Stomach (tissue), 8 donors: ENCODE measurements at regions not wholly inside any gene's neighbourhood (a gene's known extent, or its start where the extent isn't known, plus 50 kb on each side); places are given as distances from the start of the nearest gene placed in this dataset.

ENCODE experiments used
- DNase-seq, 2 donors: peaks; one replicate each; pipeline versions ENCODE4 v3.0.0 to v3.0.0-alpha.2; 2013 to 2019
- H3K27ac ChIP-seq, 5 donors: fragments of 200-600 bp in 4 of 5; sonication (generic) in 4 of 5; one replicate each; pipeline ENCODE4 v1.5.1; 2013 to 2019; ENCODE audit warnings: mild to moderate bottlenecking in 1 of 5, moderate library complexity in 1 of 5
- H3K27me3 ChIP-seq, 3 donors: fragments of 200-600 bp; sonication (generic); one replicate each; pipeline ENCODE4 v1.5.1; 2017 to 2019; ENCODE audit warnings: mixed run types in 1 of 3
- H3K36me3 ChIP-seq, 4 donors: fragments of 200-600 bp; sonication (generic); 1 replicate in 3 of 4; 2 replicates in 1 of 4; pipeline ENCODE4 v1.5.1; 2016 to 2019
- H3K4me1 ChIP-seq, 4 donors: fragments of 200-600 bp; sonication (generic); one replicate each; pipeline ENCODE4 v1.5.1; 2016 to 2019
- H3K4me3 ChIP-seq, 4 donors: fragments of 200-600 bp; sonication (generic) in 3 of 4; one replicate each; pipeline ENCODE4 v1.5.1; 2016 to 2019; ENCODE audit warnings: mild to moderate bottlenecking in 1 of 4
- H3K9me3 ChIP-seq, 4 donors: fragments of 200-600 bp; sonication (generic); one replicate each; pipeline ENCODE4 v1.5.1; 2016 to 2019
- EP300 ChIP-seq: sonication (generic); formaldehyde crosslinking; IDR thresholded peaks from one replicate; pipeline ENCODE4 v1.6.1; 2017; ENCODE audit warnings: antibody characterized with exemption
- POLR2A ChIP-seq, 4 donors: fragments of 450-650 bp; IDR thresholded peaks; one replicate each; pipeline ENCODE4 v1.6.1; 2016; ENCODE audit warnings: antibody characterized with exemption in 4 of 4, control low read depth in 2 of 4, mild to moderate bottlenecking in 1 of 4, moderate library complexity in 1 of 4
- POLR2AphosphoS5 ChIP-seq, 3 donors: sonication (generic); formaldehyde crosslinking; IDR thresholded peaks; one replicate each; pipeline ENCODE4 v1.6.1; 2016; ENCODE audit warnings: antibody characterized with exemption in 3 of 3
- WGBS, 5 donors: extraction: QIAGEN DNeasy Blood & Tissue Kit in 3 of 5; methylation state at CpG; one replicate each; pipeline versions ENCODE4 v1.1.5 to v1.1.7; 2013 to 2018; 5-methylcytosine and 5-hydroxymethylcytosine counted together
- intact Hi-C: fragments of 100-400 bp; cut with DNase I; formaldehyde crosslinking; loops from one replicate; pipeline ENCODE4 v1.15.1; 2023; ENCODE audit warnings: low total_unique reads
- TF ChIP-seq, protein P1 (sequence below), 7 experiments: fragments of 450-650 bp in 4 of 7; fragments of 200-600 bp in 3 of 7; sonication (generic) in 3 of 7; IDR thresholded peaks; one replicate each; pipeline ENCODE4 v1.5.1; 2016 to 2019; ENCODE audit warnings: antibody characterized with exemption in 7 of 7, control low read depth in 2 of 7, mild to moderate bottlenecking in 1 of 7
- donor health status: healthy with polysubstance abuse.
- donor health status: Bipolar disorder and iron deficiency.
- donor health status: healthy.

GRCh38 chr10:4635388-4635787 lies 190.6 kb upstream of the AKR1E2 start:
- Histone ChIP-seq H3K4me3 (no peak overlapping the region), H3K9me3 (no peaks in the 10 kb centered on the region), H3K27ac (no peak overlapping the region), H3K36me3 (no peaks in the 10 kb centered on the region), H3K27me3 (no peaks in the 10 kb centered on the region), H3K4me1 (no peaks in the 10 kb centered on the region)
- intact Hi-C loops, result no loop called here
- DNase-seq, result no peak
- 62 to 72% (median 67%) methylated on average over 5 of the region's 5 CpGs for WGBS, 5 donors
- TF ChIP-seq POLR2AphosphoS5 (IDR thresholded peaks at IDR 0.05), result no peak
- TF ChIP-seq POLR2A (IDR thresholded peaks at IDR 0.05), result no peak
- TF ChIP-seq, protein P1, sequence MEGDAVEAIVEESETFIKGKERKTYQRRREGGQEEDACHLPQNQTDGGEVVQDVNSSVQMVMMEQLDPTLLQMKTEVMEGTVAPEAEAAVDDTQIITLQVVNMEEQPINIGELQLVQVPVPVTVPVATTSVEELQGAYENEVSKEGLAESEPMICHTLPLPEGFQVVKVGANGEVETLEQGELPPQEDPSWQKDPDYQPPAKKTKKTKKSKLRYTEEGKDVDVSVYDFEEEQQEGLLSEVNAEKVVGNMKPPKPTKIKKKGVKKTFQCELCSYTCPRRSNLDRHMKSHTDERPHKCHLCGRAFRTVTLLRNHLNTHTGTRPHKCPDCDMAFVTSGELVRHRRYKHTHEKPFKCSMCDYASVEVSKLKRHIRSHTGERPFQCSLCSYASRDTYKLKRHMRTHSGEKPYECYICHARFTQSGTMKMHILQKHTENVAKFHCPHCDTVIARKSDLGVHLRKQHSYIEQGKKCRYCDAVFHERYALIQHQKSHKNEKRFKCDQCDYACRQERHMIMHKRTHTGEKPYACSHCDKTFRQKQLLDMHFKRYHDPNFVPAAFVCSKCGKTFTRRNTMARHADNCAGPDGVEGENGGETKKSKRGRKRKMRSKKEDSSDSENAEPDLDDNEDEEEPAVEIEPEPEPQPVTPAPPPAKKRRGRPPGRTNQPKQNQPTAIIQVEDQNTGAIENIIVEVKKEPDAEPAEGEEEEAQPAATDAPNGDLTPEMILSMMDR (IDR thresholded peaks at IDR 0.05), result no peak
- no peak for TF ChIP-seq EP300

GRCh38 chr10:4633776-4634175 lies 192.2 kb upstream of the AKR1E2 start:
- no peak for TF ChIP-seq POLR2AphosphoS5 (IDR thresholded peaks at IDR 0.05)
- TF ChIP-seq, protein P1 (IDR thresholded peaks at IDR 0.05), result no peak
- no peak for TF ChIP-seq EP300
- no peak for TF ChIP-seq POLR2A (IDR thresholded peaks at IDR 0.05)
- H3K4me3 ChIP-seq, result no peak overlapping the region
- WGBS, 5 donors, result 82 to 94% (median 84%) methylated on average over 8 of the region's 8 CpGs
- H3K27ac ChIP-seq, result no peak overlapping the region
- intact Hi-C loops, result no loop called here
- H3K27me3 ChIP-seq, result no peaks in the 10 kb centered on the region
- H3K4me1 ChIP-seq, result no peaks in the 10 kb centered on the region
- no peaks in the 10 kb centered on the region for H3K36me3 ChIP-seq
- no peaks in the 10 kb centered on the region for H3K9me3 ChIP-seq
- DNase-seq, result no peak

- Histone ChIP-seq H3K4me3 (no peak overlapping the region), H3K27ac (no peak overlapping the region), H3K4me1 (no peaks in the 10 kb centered on the region), H3K36me3 (no peaks in the 10 kb centered on the region), H3K9me3 (peaks cover 0 to 1% (median 0%) of the 10 kb centered on the region in 4 donors), H3K27me3 (no peaks in the 10 kb centered on the region)
- TF ChIP-seq EP300 (no peak), POLR2A (IDR thresholded peaks at IDR 0.05) (no peak), POLR2AphosphoS5 (IDR thresholded peaks at IDR 0.05) (no peak)
- TF ChIP-seq, protein P1 (IDR thresholded peaks at IDR 0.05), result no peak
- WGBS, 5 donors, result 83 to 92% (median 88%) methylated on average over 8 of the region's 8 CpGs
- no peak for DNase-seq
- intact Hi-C loops, result no loop called here
These were observed 192.8 kb upstream of the AKR1E2 start for GRCh38 chr10:4633186-4633585.

- intact Hi-C loops, result no loop called here
- Histone ChIP-seq H3K4me1 (no peaks in the 10 kb centered on the region), H3K4me3 (no peak overlapping the region), H3K36me3 (no peaks in the 10 kb centered on the region), H3K9me3 (peaks cover 0 to 6% (median 1%) of the 10 kb centered on the region in 4 donors), H3K27me3 (no peaks in the 10 kb centered on the region), H3K27ac (no peak overlapping the region)
- no peak for DNase-seq
- TF ChIP-seq EP300, result no peak
- TF ChIP-seq POLR2A (IDR thresholded peaks at IDR 0.05), result no peak
- TF ChIP-seq POLR2AphosphoS5 (IDR thresholded peaks at IDR 0.05), result no peak
- TF ChIP-seq, protein P1 (IDR thresholded peaks at IDR 0.05), result no peak
- WGBS, 5 donors, result 76 to 87% (median 82%) methylated on average over 5 of the region's 5 CpGs
These were observed 193.2 kb upstream of the AKR1E2 start for GRCh38 chr10:4632757-4633156.
